GM19452 (cell line): ENCODE measurements at regions not wholly inside any gene's neighbourhood (a gene's known extent, or its start where the extent isn't known, plus 50 kb on each side); places are given as distances from the start of the nearest gene placed in this dataset.

Source experiments
- ATAC-seq: cut with Tn5 transposase; IDR thresholded peaks from one replicate; pipeline ENCODE4 v1.9.1; 2021; ENCODE audit not compliant: unreplicated experiment

DNA sequence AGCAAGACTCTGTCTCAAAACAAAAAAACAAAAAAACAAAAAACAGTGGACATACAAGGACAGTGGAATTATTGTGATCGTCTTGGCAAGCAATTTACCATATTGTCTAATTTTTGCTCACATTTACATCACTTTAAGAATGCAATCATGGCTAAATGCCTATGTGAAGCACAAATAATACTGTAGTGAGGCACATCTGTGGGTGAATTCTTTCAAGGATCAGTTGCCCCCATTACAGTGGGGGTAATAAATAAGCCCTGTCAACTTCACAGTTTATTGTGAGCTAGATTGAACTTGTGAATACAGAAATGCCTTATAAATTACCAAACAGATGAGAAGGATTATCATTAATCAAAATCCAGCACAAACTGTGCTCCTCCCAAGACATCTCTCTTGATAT, 150.2 kb upstream of the PAPPA start:
- ATAC-seq = no peak

DNA sequence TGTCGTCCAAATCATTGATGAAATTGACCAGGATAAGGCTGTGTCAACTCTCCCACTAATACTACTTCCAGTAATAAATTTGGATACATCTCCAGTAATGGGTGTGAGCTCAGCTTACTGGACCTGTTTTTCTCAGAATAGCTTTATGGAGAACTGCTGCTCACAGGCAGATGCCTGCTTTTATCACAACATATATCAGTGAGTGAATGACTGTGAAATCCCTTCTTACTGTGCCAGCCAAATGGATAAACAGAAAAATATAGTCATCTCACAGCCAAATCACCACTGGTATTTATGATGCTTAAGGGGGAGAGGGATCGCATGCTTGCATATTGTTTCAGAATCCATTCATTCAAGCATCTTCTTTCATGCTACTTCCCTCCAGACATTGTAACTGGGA, 148.4 kb upstream of the PAPPA start:
- no peak for ATAC-seq

DNA sequence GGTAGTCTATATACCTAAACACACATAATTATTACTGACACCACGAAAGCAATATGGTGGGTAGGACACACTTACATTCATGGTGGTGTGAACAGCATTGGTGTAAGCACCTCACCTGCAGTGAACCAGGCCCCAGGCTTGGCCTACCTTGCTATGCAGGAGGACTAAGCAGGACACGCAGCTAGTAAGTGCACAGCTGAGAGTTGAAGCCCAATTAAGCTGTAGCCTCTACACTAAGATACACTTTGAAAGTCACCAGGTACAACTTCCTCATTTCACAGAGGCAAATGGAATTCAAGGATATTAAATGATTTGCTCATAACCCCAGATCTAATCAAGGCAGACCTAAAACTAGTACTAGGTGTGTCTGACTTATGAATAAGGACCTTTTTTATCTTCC, 145.8 kb upstream of the PAPPA start:
- no peak for ATAC-seq

DNA sequence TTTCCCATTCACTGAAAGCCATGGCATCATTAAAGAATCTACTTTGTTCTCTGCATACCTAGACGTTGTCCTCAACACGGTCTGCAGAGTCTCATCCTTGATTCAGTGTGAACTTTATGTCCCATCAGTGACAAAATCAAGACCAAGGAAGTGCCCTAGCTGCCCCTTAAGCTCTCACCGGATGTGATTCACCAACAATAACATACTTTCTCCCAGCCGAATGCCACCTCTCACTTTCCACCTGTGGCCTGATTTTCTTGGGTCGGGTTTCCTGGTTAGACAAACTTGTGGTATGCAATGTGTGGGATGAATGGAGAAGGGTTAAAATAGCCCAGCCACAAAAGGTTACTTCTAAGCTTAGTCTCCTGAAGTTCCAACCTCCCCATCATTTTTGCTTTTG, 145.3 kb upstream of the PAPPA start:
- ATAC-seq = no peak

DNA sequence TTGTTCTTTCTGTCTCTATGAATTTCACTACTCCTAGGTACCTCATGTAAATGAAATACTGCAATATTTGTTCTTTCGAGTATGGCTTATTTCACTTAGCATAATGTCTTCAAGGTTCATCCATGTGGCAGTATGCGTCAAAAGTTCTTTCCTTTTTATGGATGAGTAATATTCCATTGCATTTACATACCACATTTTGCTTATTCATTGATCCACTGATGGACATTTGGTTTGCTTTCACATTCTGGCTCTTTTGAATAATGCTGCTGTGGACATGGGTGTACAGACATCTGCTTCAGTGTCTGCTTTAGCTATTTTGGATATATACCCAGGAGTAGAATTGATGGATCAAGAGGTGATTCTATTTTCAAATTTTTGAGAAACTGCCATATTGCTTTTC, 144.2 kb upstream of the PAPPA start:
- no peak for ATAC-seq

DNA sequence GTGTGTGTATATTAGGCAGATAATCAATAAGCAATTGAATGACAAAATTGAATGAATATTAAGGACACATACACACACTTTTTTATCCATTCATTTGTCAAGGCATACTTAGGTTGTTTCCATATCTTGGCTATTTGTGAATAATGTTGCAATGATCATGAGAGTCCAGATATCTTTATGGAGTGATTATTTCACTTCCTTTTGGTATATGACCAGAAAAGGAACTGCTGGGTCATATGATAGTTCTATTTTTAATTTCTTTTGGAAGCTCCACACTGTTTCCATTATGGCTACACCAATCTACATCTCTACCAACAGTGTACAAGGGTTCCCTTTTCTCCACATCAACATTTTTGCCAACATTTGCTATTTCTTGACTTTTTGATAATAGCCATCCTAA, 137.7 kb upstream of the PAPPA start:
- ATAC-seq = no peak

DNA sequence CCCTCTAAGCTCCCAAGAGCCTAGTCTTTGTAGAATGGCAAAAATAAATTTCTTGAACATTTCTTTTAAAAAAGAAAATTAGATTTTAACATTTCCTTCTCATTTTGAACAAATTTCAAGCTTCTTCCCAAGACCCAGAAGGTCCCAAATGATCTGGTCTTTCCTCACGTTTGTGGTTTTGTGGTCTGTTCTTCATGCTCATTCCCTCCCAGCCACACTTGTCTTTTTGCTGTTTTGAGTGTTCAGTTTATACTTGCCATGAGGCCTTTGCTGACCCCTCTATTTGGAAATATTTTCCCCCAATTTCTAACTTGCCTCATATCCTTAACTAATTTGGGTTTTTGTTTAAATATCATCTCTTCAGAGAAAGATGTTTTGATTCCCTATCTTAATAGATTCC, 133.4 kb upstream of the PAPPA start:
- no peak for ATAC-seq

DNA sequence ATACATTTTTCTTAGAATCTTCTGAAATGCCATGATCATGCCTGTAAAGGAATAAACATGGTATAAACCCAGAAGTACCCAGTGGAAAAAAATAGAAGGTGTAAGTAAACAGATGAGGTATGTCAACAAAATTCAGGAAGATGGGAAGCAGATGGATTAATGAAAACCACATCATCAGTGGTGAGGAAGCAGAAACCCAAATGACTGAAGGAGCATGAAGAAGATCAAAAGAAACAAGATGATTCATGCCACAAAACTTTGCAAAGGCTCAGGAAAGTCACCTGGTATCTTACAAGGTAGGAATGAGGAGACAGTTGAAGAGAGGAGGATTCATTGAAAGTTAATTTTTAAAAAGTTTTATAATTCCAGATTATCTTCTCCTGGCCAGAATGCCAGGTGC, 132.8 kb upstream of the PAPPA start:
- ATAC-seq = no peak

DNA sequence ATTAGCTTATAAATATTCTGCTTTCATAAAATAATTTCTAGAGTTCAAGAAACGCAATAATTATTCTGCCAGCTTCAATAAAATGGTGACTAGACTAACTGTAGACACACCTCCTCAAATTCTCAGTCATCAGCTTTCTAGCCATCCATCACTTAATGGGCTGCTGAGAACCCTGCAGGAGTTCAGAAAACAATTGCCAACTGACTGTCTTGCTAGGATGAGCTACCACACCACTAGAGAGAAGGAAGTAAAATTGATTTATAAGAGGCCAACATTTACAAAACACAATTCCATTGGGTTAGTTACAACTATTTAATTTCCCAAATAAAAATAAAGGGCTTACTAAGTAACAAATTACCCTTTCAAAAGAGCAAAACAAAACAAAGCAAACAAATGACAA, 126.5 kb upstream of the PAPPA start:
- no peak for ATAC-seq

DNA sequence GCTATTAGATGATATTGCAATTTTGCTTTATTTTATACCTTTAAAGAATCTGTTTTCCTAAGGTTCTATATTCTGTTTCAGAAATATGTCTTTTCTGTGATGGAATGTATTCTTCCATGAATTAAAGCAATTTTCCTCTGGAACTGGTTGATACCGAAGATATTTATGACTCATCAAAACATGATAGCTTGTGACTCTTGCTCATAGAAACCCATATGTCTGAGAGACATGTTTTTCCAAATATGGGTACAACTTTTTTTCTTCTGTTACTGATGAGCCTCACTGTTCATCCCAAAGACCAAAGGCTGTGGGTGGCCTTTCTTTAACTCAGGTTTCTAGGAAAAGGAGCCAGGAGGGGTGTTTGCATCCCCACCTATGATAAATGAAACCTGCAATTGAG, 126.1 kb upstream of the PAPPA start:
- ATAC-seq = no peak

DNA sequence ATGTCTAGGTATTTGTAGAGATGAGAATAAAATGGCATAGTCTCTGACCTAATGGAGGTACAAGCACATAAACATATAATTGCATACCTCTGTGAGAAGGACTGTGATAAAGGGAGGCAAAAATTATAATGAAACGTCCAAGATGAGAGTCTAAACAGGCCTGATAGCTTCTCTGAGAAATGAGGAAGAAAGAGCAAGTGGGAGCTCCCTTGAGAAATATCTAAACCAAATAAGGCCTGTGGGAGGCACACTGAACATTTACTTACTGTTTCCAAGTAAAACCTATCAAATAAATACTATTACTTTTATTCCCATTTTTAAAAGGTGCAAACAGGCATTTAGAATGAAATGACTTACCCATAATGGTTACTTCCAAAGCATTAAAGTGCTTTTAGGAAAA, 125.6 kb upstream of the PAPPA start:
- ATAC-seq = no peak

DNA sequence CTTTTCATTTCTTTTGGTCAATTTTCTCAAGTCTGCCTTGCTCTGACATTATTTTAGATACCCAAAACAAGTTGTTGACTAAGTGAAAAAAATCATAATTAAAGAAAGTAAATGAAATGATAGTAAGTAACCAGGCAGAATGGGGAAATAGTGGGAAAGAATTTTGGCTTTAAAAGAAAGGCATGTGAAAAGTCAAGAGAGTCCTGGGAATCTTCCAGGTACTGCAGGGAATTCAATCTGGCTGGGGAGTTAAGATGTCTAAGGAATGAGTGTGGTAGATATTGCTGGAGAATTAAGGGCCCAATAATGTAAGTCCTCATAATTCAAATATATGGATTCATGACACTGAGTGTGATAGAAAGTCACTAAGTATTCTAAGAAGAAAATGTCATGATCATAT, 123.1 kb upstream of the PAPPA start:
- no peak for ATAC-seq

DNA sequence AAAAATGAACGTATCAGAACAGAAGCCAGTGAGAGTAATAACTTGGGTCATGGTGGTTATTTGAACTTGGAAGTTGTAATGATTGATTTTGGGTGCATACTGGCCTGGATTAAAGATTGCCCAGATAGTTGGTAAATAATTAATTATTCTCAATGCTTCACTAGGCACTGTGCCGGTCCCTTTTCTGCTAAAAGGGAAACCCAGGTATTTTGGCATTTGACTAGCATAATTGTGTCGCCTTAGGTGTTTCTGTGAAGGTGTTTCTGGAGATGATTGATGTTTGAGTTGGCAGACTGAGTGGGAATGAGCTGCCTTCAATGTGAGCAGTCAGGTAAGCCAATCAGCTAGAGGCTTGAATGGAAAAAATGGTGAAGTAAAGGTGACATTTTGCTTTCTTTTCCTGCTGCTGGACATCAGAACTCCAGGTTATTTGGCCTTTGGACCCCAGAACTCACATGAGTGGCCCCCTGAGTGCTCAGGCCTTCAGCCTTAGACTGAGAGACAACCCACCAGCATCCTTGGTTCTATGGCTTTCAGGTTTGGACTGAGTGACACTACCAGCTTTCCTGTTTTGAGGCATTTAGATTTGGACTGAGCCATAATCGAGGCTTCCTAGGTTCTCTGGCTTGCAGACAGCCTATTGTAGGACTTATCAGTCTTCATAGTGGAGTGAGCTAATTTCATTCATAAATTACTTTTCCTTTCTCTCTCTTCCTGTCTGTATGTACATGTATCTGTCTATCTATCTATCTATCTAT, 120.7 kb upstream of the PAPPA start:
- no peak for ATAC-seq

DNA sequence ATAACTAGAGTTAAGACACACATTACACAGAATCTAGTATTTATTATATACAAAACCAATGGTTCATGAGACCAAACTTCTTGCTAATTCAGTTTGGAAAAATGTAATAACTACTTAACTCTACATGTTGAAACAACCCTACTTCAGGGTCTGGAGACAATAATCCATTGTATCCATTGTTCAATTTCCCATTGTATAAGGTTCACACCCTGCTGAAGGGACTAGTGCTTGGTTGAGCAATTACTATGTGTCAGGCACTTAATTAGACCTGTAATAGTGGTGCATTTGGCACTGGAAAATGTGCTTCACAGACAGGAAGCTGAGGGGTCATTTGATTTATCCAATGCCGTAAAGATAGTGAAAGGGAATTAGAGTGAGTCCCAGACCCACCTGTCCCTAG, 114.3 kb upstream of the PAPPA start:
- ATAC-seq = no peak

DNA sequence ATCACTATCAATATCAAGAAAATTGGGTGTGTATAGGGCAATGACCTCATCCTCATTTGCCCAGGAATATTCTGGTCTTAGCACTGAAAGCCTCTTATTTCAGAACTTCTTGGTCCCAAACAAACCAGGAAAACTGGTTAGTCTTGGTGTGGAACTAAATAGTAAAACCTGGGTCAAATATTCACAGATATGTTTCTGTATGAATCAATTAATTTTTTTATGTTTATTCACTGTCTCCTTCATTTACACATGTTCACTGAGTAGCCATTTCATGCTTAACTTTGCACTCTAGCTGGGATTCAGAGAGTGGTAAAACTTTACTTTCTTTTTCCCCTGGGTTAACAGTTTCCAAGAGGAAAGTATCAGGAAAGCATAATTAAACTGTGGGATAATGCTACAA, 113.7 kb upstream of the PAPPA start:
- no peak for ATAC-seq

DNA sequence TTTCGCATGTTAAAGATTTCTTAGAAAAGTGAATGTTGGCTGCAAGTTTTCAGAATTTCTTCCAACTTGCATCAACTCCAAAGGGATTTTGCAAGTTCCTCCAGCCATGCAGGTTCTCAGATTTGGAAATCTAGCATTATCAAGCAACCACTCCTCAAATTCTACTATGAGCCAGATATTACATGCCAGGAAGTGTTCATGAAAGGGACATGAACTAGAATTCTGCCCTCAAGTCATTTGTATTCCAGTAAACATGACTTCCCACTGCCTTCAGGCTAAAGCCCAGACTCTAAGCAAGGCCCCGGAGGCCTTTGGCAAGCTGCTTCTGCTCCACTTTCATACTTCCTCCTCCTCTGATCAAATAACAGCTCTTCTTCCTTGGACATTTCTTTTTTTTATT, 111.3 kb upstream of the PAPPA start:
- ATAC-seq = no peak

DNA sequence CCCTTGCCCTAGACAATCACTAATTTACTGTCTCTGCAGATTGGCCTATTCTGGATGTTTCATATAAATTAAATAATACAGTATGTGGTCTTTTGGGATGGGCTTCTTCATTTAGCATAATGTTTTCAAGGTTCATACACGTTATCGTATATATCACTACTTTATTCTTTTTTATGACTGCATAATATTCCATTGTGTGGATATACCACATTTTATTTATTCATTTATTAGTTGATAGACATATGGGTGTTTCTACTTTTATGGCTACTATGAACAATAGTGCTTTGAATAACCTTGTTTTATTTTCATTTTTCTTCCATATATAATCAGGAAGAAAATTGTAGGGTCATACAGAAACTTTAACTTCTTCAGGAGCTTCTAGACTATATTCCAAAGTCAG, 108.5 kb upstream of the PAPPA start:
- no peak for ATAC-seq

DNA sequence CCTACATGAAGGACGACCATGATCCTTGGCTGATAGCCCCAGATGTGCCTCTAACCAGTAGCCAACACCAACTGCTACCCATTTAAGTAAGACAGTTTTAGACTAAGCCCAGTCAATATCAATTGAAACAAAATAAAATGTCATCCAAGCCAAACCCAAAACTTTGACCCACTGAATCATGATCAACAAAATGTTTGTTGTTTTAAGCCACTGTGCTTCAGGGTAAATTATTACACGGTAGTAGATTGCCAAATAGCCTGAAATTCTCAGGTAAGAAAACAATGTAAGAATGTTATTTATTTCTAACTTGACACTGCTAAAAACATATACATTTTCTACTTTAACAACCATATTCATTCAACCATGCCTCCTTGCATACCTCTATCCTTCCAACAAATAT, 105.5 kb upstream of the PAPPA start:
- ATAC-seq = no peak

DNA sequence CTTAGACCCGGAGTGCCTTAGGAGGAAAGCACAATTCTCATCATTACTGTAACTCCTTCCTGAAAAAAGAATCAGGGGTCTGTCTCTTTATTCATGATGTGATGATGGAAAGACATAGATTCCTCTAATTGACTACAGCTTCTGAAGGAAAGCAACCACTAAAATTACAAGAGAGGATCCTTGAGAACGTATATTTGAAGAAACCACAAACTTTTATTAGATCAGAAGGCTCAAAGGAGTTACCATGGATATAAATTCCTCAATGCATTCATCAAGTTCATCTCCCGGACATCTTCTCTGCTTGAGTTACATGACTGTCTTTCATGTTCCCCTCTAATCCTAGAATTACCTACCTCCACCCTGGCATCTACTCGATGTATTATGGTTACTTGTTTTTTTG, 104.1 kb upstream of the PAPPA start:
- no peak for ATAC-seq

DNA sequence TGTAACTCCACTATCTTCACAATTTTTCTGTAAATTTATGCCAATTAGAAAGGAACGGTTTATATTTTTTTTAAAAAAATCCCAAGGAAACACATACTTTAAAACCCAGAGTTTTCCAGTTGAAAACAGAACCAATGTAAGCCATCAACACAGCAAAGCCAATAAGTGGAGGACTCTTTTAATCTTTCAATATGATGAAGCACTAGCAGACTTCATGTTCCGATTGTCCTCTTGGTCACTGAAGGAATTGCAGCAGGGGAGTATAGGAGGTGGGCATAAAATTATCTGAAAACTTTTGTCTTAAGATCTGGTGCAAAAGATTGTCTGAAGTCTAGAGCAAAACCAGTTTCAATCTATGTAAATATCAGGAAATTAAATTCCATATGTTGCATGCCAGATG, 102.1 kb upstream of the PAPPA start:
- ATAC-seq = no peak

DNA sequence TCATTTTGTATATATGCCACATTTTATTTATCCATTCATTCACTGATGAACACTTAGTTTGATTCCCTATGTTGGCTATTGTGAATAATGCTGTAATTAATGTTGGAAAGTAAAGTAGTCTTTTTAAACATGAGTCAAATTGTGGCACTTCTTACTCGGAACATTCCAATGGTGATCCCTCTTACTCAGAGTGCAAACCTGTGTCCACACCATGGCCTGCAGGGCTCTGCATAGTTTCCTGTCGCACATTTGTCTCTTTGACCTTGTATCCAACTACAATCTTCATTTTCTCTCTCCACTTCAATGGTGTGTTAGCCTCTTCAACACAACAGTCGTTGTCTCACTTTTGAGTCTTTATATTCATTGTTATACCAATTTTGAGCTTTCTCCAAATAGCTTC, 98.1 kb upstream of the PAPPA start:
- ATAC-seq = no peak

DNA sequence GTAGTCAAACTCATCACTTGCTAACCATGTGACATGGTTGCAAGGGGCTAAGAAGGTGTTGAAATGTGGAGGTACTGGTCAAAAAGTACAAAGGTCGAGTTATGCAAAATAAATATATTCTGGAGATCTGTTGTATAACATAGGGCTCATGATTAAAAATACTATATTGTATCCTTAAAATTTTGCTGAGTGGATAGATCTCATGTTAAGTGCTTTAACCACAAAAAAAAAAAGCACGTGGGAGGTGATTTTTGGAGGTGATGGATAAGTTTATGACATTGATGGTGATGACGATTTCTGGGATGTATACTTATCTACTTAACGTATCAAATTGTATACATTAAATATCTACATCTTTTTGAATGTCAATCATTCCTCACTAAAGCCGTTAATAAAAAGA, 96.2 kb upstream of the PAPPA start:
- no peak for ATAC-seq

DNA sequence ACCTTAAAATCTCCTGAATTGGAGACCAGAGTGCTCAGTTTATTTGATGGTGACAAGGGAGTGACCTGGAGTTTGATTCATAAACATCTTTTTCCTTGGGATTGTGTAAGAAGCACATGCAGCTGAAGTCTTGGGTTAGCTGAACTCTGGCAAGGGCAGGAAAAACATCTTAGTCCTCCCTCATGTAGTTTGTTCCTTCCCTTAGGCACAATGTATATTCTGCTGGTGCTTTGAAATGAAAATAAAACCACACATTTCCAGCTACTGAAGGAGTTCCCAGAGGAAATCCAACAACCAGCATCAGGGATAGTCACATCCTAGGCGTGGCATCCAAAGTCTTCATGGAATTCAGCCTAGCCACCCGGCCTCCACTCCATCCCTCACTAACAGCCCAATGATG, 95.2 kb upstream of the PAPPA start:
- ATAC-seq = no peak

DNA sequence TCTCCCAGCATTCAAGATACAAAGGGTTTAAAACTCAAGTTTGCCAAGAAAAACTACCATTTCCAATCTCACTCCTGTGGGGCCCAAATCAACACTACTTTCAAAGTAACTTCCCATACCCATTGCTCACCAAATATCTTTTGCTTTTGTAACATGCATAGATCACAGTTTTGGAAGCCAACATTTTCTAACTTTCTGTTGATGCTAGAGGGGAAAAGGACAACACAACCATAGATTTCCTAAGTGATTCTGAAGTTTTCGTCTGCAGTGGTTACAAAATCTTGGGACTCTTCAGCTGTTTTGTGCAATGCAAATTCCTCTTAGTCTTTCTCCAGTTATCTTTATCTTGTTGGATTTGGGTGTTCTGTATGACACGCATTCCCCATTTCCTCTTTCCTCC, 94.1 kb upstream of the PAPPA start:
- ATAC-seq = no peak
